ENCODE measurements at regions not wholly inside any gene's neighbourhood (a gene's known extent, or its start where the extent isn't known, plus 50 kb on each side); places are given as distances from the start of the nearest gene placed in this dataset.

DNA sequence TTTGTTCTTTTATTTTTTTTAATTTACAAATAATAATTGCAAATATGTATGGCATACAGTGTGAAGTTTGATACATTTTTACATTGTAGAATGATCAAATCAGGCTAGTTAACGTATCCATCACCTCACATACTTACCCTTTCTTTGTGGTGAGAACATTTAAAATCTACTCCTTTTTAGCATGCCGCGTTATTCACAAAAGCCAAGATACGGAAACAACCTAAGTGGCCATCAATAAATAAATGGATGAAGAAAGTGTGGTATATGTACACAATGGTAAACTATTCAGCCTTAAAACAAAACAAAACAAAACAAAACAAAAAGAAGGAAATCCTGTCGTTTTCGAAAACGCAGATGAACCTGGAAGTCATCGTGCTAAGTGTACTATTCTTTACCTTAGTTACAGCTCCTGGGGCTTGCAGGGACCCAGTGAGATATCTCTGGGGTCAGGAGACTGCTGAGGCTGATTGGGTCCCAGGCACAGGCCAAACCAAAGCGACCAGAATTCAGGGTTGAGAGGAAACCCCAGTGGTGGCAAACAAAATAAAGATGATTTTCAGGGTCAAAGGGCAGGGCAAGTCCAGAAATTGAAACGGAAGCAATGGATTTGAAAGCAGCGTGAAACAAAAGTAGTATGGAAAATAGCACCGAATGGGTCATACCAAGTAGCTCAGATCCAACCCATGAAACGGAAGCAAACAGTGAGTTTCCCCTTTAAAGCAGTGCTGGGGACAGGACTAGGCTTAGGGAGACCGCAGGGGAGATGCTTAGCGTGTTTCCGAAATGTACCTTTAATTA, 188.2 kb downstream of the PLPP3 start:
- TF ChIP-seq, protein P1, sequence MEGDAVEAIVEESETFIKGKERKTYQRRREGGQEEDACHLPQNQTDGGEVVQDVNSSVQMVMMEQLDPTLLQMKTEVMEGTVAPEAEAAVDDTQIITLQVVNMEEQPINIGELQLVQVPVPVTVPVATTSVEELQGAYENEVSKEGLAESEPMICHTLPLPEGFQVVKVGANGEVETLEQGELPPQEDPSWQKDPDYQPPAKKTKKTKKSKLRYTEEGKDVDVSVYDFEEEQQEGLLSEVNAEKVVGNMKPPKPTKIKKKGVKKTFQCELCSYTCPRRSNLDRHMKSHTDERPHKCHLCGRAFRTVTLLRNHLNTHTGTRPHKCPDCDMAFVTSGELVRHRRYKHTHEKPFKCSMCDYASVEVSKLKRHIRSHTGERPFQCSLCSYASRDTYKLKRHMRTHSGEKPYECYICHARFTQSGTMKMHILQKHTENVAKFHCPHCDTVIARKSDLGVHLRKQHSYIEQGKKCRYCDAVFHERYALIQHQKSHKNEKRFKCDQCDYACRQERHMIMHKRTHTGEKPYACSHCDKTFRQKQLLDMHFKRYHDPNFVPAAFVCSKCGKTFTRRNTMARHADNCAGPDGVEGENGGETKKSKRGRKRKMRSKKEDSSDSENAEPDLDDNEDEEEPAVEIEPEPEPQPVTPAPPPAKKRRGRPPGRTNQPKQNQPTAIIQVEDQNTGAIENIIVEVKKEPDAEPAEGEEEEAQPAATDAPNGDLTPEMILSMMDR (IDR thresholded peaks at IDR 0.05): no peak
- no peak for TF ChIP-seq EZH2phosphoT487 (IDR thresholded peaks at IDR 0.05)
- no peak for TF ChIP-seq EZH2 (IDR thresholded peaks at IDR 0.05)

Data from neural progenitor cell (in vitro differentiated cells).